ENCODE measurements at regions not wholly inside any gene's neighbourhood (a gene's known extent, or its start where the extent isn't known, plus 50 kb on each side); places are given as distances from the start of the nearest gene placed in this dataset.

DNA sequence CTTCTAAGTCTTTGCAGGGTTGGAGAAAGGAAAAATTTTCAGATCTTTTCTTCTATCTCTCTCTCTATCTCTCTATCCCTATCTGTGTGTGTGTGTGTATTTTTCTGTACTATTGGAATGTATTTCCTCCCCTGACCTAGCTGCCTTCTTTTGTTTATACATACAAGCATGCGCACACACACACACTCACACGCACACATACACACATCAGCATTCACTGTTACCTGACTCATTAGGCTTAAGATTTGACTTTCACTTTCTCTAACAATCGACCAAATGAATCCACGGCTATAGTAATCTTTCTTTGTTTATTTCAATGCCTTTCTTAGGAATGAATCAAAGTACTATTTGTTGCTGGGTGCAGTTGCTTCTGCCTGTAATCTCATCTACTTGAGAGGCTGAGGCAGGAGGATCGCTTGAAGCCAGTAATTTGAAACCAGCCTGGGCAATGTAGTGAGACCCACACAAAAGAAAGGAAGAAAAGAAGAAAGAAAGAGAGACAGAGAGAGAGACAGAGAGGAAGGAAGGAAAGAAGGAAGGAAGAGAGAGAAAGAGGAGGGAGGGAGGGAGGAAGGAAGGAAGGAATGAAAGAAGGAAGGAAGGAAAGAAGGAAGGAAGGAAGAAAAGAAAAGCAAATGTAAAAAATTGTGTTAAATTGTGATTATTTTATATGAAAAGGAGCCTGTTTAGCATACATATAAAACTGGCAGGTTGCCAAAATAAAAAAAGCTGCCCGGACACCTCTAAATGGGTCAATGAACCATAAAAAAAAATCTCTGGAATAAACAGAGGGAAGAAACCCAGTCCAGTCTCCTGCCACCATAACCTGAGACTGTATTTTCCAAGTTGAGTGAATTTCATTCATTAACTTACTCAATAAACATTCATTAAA lies 206.8 kb downstream of the ZNF326 start:
- Mint-ChIP-seq H3K27me3 (no peaks in the 10 kb centered on the region), H3K9me3 (no peaks in the 10 kb centered on the region), H3K36me3 (ENCODE audit: low read depth) (no peaks in the 10 kb centered on the region), H3K4me1 (no peaks in the 10 kb centered on the region), H3K4me3 (no peak overlapping the region), H3K27ac (no peak overlapping the region)
- DNase-seq: no peak
- CTCF ChIA-PET: no interaction called here
- POLR2A ChIA-PET: no interaction called here

DNA sequence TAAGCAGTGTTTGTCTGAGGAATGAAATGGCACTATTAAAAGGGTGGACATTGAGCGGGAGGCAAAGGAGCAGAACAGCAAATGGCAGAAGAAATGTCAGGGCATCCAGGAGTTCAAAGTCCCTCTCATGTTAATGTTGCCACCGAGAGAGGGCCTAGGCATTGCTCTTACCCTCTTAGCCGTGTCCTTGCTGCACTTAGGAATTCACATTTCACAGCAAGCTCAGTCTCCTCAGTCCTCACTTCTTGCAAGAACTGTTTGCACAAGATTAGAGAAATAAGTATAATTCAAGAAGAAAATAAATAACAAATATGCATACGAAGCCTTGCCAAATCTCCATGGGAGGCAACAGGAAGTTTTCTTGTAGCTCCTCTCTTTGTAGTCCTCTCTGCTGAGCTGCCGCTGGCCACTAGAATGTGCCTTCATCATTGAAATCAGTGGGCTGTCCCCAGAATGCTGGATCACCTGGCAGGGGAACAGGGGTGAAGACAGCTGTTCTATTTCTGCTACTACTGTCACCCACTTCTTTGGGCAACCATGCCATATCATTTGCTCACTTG lies 205.8 kb downstream of the ZNF326 start:
- no peaks in the 10 kb centered on the region for H3K27me3 Mint-ChIP-seq
- H3K9me3 Mint-ChIP-seq: no peaks in the 10 kb centered on the region
- no peak overlapping the region for H3K27ac Mint-ChIP-seq
- no peak overlapping the region for H3K4me3 Mint-ChIP-seq
- H3K36me3 Mint-ChIP-seq (ENCODE audit: low read depth): no peaks in the 10 kb centered on the region
- CTCF ChIA-PET: no interaction called here
- POLR2A ChIA-PET: no interaction called here
- no peaks in the 10 kb centered on the region for H3K4me1 Mint-ChIP-seq
- DNase-seq: no peak

- Mint-ChIP-seq H3K4me3 (no peak overlapping the region), H3K27me3 (no peaks in the 10 kb centered on the region), H3K36me3 (ENCODE audit: low read depth) (no peaks in the 10 kb centered on the region), H3K9me3 (no peaks in the 10 kb centered on the region), H3K27ac (no peak overlapping the region), H3K4me1 (no peaks in the 10 kb centered on the region)
- ChIA-PET POLR2A (no interaction called here), CTCF (interaction anchor here (0.6 kb wide), 1 partner anchor 1318 kb away, joined by 3 read pairs; no protein-coding TSS in a partner anchor)
- no peak for DNase-seq
Measured at GRCh38 chr1:90198616-90199332, 203.9 kb downstream of the ZNF326 start.

DNA sequence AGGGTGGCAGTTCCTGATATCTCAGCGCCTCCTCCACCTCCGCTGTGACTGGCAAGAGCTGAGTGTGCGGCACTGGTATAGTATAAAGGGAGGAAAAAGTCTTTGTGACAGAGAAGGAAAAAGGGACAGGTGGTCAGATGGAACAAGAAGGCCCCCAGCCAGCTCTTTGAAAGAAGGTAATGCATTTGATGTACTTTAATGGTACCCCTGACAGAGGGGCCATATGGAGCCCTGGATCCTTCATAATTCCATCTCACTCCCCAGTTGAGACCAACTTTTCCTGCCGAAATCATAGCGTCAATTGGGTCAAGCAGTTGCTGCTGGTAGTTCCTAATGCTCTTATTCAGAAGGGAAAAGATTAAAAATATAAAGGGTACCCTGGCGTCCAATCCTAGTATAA lies 198.2 kb downstream of the ZNF326 start:
- H3K27ac Mint-ChIP-seq: no peak overlapping the region
- CTCF ChIA-PET: no interaction called here
- POLR2A ChIA-PET: no interaction called here
- no peaks in the 10 kb centered on the region for H3K4me1 Mint-ChIP-seq
- no peak for DNase-seq
- H3K9me3 Mint-ChIP-seq: no peaks in the 10 kb centered on the region
- H3K27me3 Mint-ChIP-seq: no peaks in the 10 kb centered on the region
- no peaks in the 10 kb centered on the region for H3K36me3 Mint-ChIP-seq (ENCODE audit: low read depth)
- H3K4me3 Mint-ChIP-seq: no peak overlapping the region

DNA sequence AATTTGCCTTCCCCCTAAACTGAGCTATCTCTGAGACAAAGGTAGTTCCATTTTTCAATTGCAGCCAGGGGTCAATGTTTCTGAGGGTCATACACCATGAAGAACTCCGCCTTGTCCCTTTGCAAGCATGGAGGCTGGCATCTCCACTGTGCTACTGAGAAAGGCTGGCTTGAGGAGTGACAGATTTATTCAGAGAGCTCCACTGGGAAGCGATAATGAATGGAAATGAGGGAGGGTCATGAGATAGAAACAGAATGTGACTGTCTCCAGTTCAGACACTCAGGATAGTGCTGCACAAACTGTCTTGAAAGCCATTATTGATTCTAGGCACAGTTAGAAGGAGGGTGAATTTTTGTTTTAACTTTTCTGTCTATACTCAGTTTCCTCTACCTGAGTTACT lies 197.5 kb downstream of the ZNF326 start:
- no peak overlapping the region for H3K4me3 Mint-ChIP-seq
- H3K36me3 Mint-ChIP-seq (ENCODE audit: low read depth): no peaks in the 10 kb centered on the region
- H3K4me1 Mint-ChIP-seq: no peaks in the 10 kb centered on the region
- H3K27me3 Mint-ChIP-seq: no peaks in the 10 kb centered on the region
- ChIA-PET POLR2A (no interaction called here), CTCF (no interaction called here)
- H3K27ac Mint-ChIP-seq: no peak overlapping the region
- H3K9me3 Mint-ChIP-seq: no peaks in the 10 kb centered on the region
- no peak for DNase-seq

GRCh38 chr1:90190523-90190922 lies 195.6 kb downstream of the ZNF326 start:
- POLR2A ChIA-PET: no interaction called here
- no peaks in the 10 kb centered on the region for H3K9me3 Mint-ChIP-seq
- no peaks in the 10 kb centered on the region for H3K4me1 Mint-ChIP-seq

DNA sequence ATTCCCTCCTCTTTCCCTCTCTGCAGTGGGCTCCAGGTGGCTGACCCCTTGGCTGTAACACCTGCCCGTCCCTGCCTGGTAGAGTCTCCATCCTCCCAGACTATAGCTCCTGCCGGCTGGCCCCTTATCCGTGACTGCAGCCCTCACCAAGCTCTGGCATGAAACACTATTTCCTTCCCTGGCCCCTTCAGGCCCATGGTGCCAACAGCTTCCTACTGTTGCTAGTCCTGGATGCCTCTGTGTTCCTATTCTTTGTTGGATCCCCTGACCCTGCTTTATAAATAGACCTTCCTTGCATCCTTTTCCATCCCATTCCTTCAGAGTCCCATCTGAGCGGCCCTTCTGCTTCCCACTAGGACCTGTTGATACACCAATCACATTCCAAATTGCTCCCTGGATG lies 195.0 kb downstream of the ZNF326 start:
- ChIA-PET POLR2A (no interaction called here), CTCF (no interaction called here)
- no peaks in the 10 kb centered on the region for H3K4me1 Mint-ChIP-seq
- no peak overlapping the region for H3K27ac Mint-ChIP-seq
- DNase-seq: no peak
- H3K9me3 Mint-ChIP-seq: no peaks in the 10 kb centered on the region
- H3K4me3 Mint-ChIP-seq: no peak overlapping the region
- H3K27me3 Mint-ChIP-seq: peaks cover 3% of the 10 kb centered on the region
- H3K36me3 Mint-ChIP-seq (ENCODE audit: low read depth): no peaks in the 10 kb centered on the region

More at GRCh38 chr1:90190523-90190922, 195.6 kb downstream of the ZNF326 start:
- CTCF ChIA-PET: no interaction called here
- peaks cover 3% of the 10 kb centered on the region for H3K27me3 Mint-ChIP-seq
- no peaks in the 10 kb centered on the region for H3K36me3 Mint-ChIP-seq (ENCODE audit: low read depth)
- H3K4me3 Mint-ChIP-seq: no peak overlapping the region
- no peak overlapping the region for H3K27ac Mint-ChIP-seq
- no peak for DNase-seq

DNA sequence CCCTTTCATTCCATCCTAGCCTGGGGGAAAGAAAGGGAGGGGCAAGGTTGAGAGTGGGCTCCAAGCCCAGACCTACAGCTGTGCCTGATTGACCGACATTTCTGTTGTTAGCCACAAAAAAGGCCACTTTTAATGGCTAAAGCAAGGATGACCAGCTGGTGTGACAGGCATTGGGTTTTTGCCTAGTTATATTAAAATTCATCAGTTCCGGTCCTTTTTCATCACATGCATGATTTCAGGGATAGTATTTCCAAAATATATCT lies 192.3 kb downstream of the ZNF326 start:
- no peak overlapping the region for H3K4me3 Mint-ChIP-seq
- DNase-seq: no peak
- no peaks in the 10 kb centered on the region for H3K9me3 Mint-ChIP-seq
- peaks cover 3% of the 10 kb centered on the region for H3K27me3 Mint-ChIP-seq
- no peaks in the 10 kb centered on the region for H3K4me1 Mint-ChIP-seq
- ChIA-PET POLR2A (no interaction called here), CTCF (no interaction called here)
- no peak overlapping the region for H3K27ac Mint-ChIP-seq
- H3K36me3 Mint-ChIP-seq (ENCODE audit: low read depth): no peaks in the 10 kb centered on the region

- CTCF ChIA-PET: no interaction called here
Measured at GRCh38 chr1:90186506-90187322, 191.8 kb downstream of the ZNF326 start.

GRCh38 chr1:90176530-90176929 lies 181.6 kb downstream of the ZNF326 start:
- Mint-ChIP-seq H3K4me3 (no peak overlapping the region), H3K27ac (no peak overlapping the region), H3K36me3 (ENCODE audit: low read depth) (no peaks in the 10 kb centered on the region), H3K9me3 (no peaks in the 10 kb centered on the region), H3K27me3 (peaks cover 7% of the 10 kb centered on the region), H3K4me1 (no peaks in the 10 kb centered on the region)
- POLR2A ChIA-PET: no interaction called here
- DNase-seq: no peak
- CTCF ChIA-PET: no interaction called here

More at GRCh38 chr1:90186506-90187322, 191.8 kb downstream of the ZNF326 start:
- no peak overlapping the region for H3K27ac Mint-ChIP-seq
- H3K9me3 Mint-ChIP-seq: no peaks in the 10 kb centered on the region
- POLR2A ChIA-PET: no interaction called here
- no peak overlapping the region for H3K4me3 Mint-ChIP-seq
- DNase-seq: no peak
- no peaks in the 10 kb centered on the region for H3K36me3 Mint-ChIP-seq (ENCODE audit: low read depth)
- H3K27me3 Mint-ChIP-seq: peaks cover 3% of the 10 kb centered on the region
- no peaks in the 10 kb centered on the region for H3K4me1 Mint-ChIP-seq

DNA sequence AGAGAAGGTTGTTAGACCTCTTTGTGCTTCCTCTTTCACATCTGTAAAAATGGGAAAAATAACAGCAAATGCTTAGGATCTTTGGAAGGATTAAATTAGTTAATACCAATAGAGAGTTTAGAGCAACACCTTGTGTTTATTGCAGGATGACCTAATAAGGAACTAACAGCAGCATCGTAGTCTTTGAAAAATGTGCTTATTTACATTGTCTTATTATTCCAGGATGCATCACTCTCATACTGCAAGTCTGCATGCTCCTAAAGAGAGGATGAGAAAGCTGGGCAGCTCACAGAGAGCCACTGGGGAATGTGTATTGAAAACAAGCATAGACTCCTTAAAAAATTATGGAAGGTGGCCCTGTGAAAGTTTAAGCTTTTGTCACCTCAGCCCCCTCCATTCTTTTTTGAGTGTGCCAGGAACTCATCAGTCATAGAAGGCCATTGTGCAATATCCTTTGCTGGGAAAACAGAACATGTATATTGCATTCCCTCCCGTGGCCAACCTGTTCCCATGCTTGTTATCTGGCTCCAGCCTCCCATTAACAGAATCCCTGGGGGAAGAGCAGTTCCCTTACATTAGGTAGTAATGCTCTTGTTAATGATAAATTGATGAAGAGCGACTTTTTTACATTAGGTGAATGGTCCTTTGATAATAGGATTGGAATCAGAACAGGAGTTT lies 180.7 kb downstream of the ZNF326 start:
- ChIA-PET CTCF (interaction anchor here (0.6 kb wide), 1 partner anchor 1142 kb away, joined by 3 read pairs; no protein-coding TSS in a partner anchor), POLR2A (no interaction called here)
- Mint-ChIP-seq H3K27me3 (peaks cover 7% of the 10 kb centered on the region), H3K9me3 (no peaks in the 10 kb centered on the region), H3K4me3 (no peak overlapping the region), H3K4me1 (no peaks in the 10 kb centered on the region), H3K36me3 (ENCODE audit: low read depth) (no peaks in the 10 kb centered on the region), H3K27ac (no peak overlapping the region)
- DNase-seq: no peak

GRCh38 chr1:90174246-90174645 lies 179.3 kb downstream of the ZNF326 start:
- CTCF ChIA-PET: no interaction called here
- no peak for DNase-seq

DNA sequence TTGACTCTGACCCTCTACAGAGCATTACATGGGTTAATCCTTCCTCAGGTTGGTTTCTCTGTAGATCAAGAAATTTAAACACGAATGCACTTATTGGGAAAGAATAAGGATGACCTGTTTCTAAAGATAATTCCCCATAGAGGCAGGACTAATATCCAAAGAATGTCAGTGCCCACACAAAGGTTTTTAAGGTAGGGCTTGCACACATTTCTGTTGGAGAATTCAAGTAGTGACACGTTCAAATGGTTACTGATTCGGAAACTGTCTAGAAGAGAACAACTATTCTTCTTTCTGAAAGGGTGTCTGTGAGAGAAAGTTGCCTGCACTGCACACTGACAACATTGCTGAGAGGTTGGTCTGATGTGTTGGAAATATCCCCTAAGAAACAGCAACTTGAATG lies 167.3 kb downstream of the ZNF326 start:
- POLR2A ChIA-PET: no interaction called here
- Mint-ChIP-seq H3K27me3 (peaks cover 7% of the 10 kb centered on the region), H3K27ac (no peak overlapping the region), H3K4me1 (no peaks in the 10 kb centered on the region), H3K4me3 (no peak overlapping the region), H3K36me3 (ENCODE audit: low read depth) (no peaks in the 10 kb centered on the region), H3K9me3 (peaks cover 2% of the 10 kb centered on the region)
- no peak for DNase-seq
- CTCF ChIA-PET: no interaction called here

More at GRCh38 chr1:90174246-90174645, 179.3 kb downstream of the ZNF326 start:
- H3K4me3 Mint-ChIP-seq: no peak overlapping the region
- POLR2A ChIA-PET: no interaction called here
- H3K9me3 Mint-ChIP-seq: no peaks in the 10 kb centered on the region
- H3K36me3 Mint-ChIP-seq (ENCODE audit: low read depth): no peaks in the 10 kb centered on the region
- no peaks in the 10 kb centered on the region for H3K4me1 Mint-ChIP-seq
- peaks cover 7% of the 10 kb centered on the region for H3K27me3 Mint-ChIP-seq
- no peak overlapping the region for H3K27ac Mint-ChIP-seq
